ENCODE measurements at regions not wholly inside any gene's neighbourhood (a gene's known extent, or its start where the extent isn't known, plus 50 kb on each side); places are given as distances from the start of the nearest gene placed in this dataset.

- TF ChIP-seq, protein P1, sequence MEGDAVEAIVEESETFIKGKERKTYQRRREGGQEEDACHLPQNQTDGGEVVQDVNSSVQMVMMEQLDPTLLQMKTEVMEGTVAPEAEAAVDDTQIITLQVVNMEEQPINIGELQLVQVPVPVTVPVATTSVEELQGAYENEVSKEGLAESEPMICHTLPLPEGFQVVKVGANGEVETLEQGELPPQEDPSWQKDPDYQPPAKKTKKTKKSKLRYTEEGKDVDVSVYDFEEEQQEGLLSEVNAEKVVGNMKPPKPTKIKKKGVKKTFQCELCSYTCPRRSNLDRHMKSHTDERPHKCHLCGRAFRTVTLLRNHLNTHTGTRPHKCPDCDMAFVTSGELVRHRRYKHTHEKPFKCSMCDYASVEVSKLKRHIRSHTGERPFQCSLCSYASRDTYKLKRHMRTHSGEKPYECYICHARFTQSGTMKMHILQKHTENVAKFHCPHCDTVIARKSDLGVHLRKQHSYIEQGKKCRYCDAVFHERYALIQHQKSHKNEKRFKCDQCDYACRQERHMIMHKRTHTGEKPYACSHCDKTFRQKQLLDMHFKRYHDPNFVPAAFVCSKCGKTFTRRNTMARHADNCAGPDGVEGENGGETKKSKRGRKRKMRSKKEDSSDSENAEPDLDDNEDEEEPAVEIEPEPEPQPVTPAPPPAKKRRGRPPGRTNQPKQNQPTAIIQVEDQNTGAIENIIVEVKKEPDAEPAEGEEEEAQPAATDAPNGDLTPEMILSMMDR (IDR thresholded peaks at IDR 0.05; ENCODE audit: insufficient read depth, low read length) = no peak
- H3K4me3 ChIP-seq (ENCODE audit: low read depth, low read length) = no peak overlapping the region
- no peak for DNase-seq (ENCODE audit: low read depth)
Measured at GRCh38 chr3:127068871-127069270, 86.0 kb downstream of the PLXNA1 start.

- DNase-seq (ENCODE audit: low read depth) = no peak
- no peak overlapping the region for H3K4me3 ChIP-seq (ENCODE audit: low read depth, low read length)
- TF ChIP-seq, protein P1 (IDR thresholded peaks at IDR 0.05; ENCODE audit: insufficient read depth, low read length) = no peak
Measured at GRCh38 chr3:127069814-127070440, 87.0 kb downstream of the PLXNA1 start.

DNA sequence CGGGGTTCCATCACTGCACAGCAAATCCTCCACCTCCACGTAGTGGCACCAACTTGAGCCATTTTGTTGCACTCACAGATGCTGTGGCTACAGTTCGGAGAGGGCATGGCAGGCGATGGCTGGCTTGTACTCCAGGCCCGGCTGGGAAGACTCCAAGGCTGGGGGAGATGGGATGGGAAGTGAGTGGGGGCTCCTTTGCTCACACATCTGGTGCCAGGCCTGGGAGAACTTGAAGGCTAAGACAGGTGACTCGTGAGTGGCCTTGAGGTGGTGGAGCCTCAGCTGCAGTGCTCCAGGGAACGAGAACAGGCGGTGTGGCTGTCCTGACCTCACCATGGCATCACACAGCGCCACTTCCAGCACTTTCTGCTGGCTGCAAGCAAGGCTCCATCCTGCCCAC, 87.9 kb downstream of the PLXNA1 start:
- TF ChIP-seq, protein P1 (IDR thresholded peaks at IDR 0.05; ENCODE audit: insufficient read depth, low read length) = no peak
- no peak overlapping the region for H3K4me3 ChIP-seq (ENCODE audit: low read depth, low read length)
- no peak for DNase-seq (ENCODE audit: low read depth)

GRCh38 chr3:127071597-127072001, 88.7 kb downstream of the PLXNA1 start:
- no peak for DNase-seq (ENCODE audit: low read depth)
- TF ChIP-seq, protein P1 (IDR thresholded peaks at IDR 0.05; ENCODE audit: insufficient read depth, low read length) = no peak
- no peak overlapping the region for H3K4me3 ChIP-seq (ENCODE audit: low read depth, low read length)

DNA sequence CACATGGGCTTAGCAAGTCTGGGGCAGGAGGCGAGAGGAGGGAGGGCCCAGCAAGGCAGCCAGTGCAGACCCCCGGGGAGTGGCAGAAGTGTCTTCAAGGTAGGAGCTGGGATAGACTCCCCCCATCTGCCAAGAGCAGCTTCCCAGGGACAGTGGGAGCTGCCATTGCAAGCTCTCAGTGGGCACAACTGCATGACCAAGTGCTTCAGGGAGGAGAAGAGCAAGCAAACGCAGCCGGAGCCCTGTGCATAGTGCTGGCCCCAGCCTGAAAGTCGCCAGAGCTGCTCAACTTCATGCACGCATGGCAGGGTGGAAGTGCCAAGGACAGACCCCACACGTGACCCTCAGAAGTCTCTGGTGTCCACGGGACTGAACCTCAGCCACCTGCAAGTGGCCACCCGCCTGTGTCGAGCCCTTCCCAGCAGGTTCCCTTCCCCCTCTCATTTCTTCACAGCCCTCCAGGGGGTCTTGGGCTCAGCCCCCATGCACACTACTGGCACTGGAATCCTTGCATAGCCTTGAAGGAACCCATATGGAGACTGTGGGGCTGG, 89.4 kb downstream of the PLXNA1 start:
- DNase-seq (ENCODE audit: low read depth) = no peak
- TF ChIP-seq, protein P1 (IDR thresholded peaks at IDR 0.05; ENCODE audit: insufficient read depth, low read length) = no peak
- H3K4me3 ChIP-seq (ENCODE audit: low read depth, low read length) = no peak overlapping the region

- H3K4me3 ChIP-seq (ENCODE audit: low read depth, low read length) = no peak overlapping the region
- DNase-seq (ENCODE audit: low read depth) = no peak
- TF ChIP-seq, protein P1 (IDR thresholded peaks at IDR 0.05; ENCODE audit: insufficient read depth, low read length) = no peak
Measured at GRCh38 chr3:127072971-127073783, 90.3 kb downstream of the PLXNA1 start.
